ENCODE measurements at regions not wholly inside any gene's neighbourhood (a gene's known extent, or its start where the extent isn't known, plus 50 kb on each side); places are given as distances from the start of the nearest gene placed in this dataset.

DNA sequence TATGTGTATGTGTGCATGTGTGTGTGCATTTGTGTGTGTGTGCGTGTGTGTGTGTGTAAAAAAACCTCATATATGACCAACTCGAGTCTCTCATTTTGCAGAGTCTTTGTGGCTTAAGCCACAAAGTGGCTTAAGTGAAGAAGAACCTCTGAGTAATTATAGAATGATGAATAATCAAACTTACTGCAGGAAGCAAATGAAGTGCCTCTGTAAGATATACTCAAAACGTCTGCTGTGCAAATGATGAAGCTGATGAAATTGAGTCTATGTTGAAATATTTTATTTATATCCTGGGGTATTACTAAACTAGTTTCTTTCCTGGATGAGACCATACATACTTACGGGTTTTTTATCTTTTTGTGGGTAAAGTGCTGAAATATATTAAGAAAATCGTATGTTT is 1198.7 kb downstream of the PCDH7 start:
- Histone ChIP-seq H3K36me3 (ENCODE audit: control insufficient read depth, insufficient read depth, low read length) (no peaks in the 10 kb centered on the region), H3K4me3 (ENCODE audit: low read depth, low read length) (no peak overlapping the region), H3K27me3 (ENCODE audit: control insufficient read depth, insufficient read depth, low read length) (no peaks in the 10 kb centered on the region)
- DNase-seq (ENCODE audit: low read depth) = no peak
- TF ChIP-seq, protein P1, sequence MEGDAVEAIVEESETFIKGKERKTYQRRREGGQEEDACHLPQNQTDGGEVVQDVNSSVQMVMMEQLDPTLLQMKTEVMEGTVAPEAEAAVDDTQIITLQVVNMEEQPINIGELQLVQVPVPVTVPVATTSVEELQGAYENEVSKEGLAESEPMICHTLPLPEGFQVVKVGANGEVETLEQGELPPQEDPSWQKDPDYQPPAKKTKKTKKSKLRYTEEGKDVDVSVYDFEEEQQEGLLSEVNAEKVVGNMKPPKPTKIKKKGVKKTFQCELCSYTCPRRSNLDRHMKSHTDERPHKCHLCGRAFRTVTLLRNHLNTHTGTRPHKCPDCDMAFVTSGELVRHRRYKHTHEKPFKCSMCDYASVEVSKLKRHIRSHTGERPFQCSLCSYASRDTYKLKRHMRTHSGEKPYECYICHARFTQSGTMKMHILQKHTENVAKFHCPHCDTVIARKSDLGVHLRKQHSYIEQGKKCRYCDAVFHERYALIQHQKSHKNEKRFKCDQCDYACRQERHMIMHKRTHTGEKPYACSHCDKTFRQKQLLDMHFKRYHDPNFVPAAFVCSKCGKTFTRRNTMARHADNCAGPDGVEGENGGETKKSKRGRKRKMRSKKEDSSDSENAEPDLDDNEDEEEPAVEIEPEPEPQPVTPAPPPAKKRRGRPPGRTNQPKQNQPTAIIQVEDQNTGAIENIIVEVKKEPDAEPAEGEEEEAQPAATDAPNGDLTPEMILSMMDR (IDR thresholded peaks at IDR 0.05; ENCODE audit: insufficient read depth, low read length, poor library complexity, severe bottlenecking) = no peak

- TF ChIP-seq, protein P1 (IDR thresholded peaks at IDR 0.05; ENCODE audit: insufficient read depth, low read length, poor library complexity, severe bottlenecking) = no peak
- H3K36me3 ChIP-seq (ENCODE audit: control insufficient read depth, insufficient read depth, low read length) = no peaks in the 10 kb centered on the region
- H3K27me3 ChIP-seq (ENCODE audit: control insufficient read depth, insufficient read depth, low read length) = no peaks in the 10 kb centered on the region
- H3K4me3 ChIP-seq (ENCODE audit: low read depth, low read length) = no peak overlapping the region
- no peak for DNase-seq (ENCODE audit: low read depth)
Observed at GRCh38 chr4:31923634-31924033, 1203.5 kb downstream of the PCDH7 start.

DNA sequence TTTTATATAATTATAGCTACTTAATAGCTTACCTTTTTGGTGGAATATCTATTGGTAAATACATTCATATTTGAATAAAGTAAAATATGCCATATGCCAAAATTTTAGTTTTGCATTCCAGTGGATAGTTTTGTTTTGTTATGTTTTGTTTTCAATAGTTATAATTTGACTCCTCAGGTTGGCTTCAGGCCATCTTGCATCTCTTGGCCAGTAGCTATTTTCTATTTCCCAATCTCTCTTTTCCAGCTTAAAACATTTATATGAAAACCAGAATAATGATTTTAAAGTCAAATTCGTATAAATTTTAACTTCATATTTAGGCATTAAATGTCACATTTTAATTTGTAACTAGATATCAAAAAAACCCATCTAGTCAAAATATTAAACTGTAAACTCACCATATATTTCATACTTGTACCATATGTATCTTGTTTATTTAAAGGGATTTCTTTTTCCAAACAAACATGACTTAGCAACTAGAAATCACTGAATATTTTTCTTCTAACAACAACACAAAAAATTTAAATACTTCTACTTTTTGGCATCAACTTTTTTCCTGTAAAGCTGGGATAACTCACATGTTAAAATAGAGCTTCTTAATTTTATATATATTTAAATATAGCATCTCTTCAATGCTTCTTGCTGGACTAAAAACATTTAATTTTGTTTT is 1209.6 kb downstream of the PCDH7 start:
- Histone ChIP-seq H3K4me3 (ENCODE audit: low read depth, low read length) (no peak overlapping the region), H3K27me3 (ENCODE audit: control insufficient read depth, insufficient read depth, low read length) (no peaks in the 10 kb centered on the region), H3K36me3 (ENCODE audit: control insufficient read depth, insufficient read depth, low read length) (no peaks in the 10 kb centered on the region)
- TF ChIP-seq, protein P1 (IDR thresholded peaks at IDR 0.05; ENCODE audit: insufficient read depth, low read length, poor library complexity, severe bottlenecking) = no peak
- no peak for DNase-seq (ENCODE audit: low read depth)

DNA sequence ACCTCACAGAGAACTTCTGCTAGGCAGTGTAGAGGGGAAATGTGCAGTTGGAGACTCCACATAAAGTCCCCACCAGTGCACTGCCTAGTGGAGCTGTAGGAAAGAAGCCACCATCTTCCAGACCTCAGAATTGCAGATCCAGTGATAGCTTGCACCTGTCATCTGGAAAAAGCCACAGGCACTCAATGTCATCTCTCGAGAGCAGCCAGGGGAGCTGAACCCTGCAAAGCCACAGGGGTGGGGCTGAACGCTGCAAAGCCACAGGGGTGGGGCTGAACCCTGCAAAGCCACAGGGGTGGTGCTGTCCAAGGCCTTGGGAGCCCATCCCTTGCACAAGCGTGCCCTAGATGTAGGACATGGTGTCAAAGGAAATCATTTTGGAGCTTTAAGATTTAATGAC is 1226.3 kb downstream of the PCDH7 start:
- no peaks in the 10 kb centered on the region for H3K27me3 ChIP-seq (ENCODE audit: control insufficient read depth, insufficient read depth, low read length)
- no peak for DNase-seq (ENCODE audit: low read depth)
- H3K36me3 ChIP-seq (ENCODE audit: control insufficient read depth, insufficient read depth, low read length) = no peaks in the 10 kb centered on the region
- no peak overlapping the region for H3K4me3 ChIP-seq (ENCODE audit: low read depth, low read length)
- TF ChIP-seq, protein P1 (IDR thresholded peaks at IDR 0.05; ENCODE audit: insufficient read depth, low read length, poor library complexity, severe bottlenecking) = no peak

GRCh38 chr4:31947101-31947500 is 1226.9 kb downstream of the PCDH7 start:
- TF ChIP-seq, protein P1 (IDR thresholded peaks at IDR 0.05; ENCODE audit: insufficient read depth, low read length, poor library complexity, severe bottlenecking) = no peak
- no peak for DNase-seq (ENCODE audit: low read depth)
- Histone ChIP-seq H3K4me3 (ENCODE audit: low read depth, low read length) (no peak overlapping the region), H3K27me3 (ENCODE audit: control insufficient read depth, insufficient read depth, low read length) (no peaks in the 10 kb centered on the region), H3K36me3 (ENCODE audit: control insufficient read depth, insufficient read depth, low read length) (no peaks in the 10 kb centered on the region)

DNA sequence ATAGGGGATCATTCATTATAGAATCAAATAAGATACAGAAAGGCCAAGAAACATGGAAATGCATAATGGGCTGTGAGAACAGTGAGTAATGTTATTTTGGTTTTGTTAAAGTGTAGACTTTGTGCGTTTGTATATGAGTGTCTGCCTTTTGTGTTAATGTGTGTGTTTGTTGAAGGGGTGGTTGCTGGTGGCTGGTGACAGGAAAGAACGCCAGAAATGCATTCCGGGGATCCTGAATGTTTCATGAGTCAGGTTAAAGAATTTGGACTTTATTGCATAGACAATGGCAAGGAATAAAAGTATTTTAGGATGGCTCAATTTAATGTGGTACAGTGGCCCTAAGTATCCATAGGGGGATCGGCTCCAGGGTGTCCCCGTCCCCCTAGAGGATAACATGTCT is 1228.9 kb downstream of the PCDH7 start:
- H3K4me3 ChIP-seq (ENCODE audit: low read depth, low read length) = no peak overlapping the region
- DNase-seq (ENCODE audit: low read depth) = no peak
- no peaks in the 10 kb centered on the region for H3K36me3 ChIP-seq (ENCODE audit: control insufficient read depth, insufficient read depth, low read length)
- no peaks in the 10 kb centered on the region for H3K27me3 ChIP-seq (ENCODE audit: control insufficient read depth, insufficient read depth, low read length)
- TF ChIP-seq, protein P1 (IDR thresholded peaks at IDR 0.05; ENCODE audit: insufficient read depth, low read length, poor library complexity, severe bottlenecking) = no peak

Measured in kidney epithelial cell (primary cell).